ENCODE measurements at regions not wholly inside any gene's neighbourhood (a gene's known extent, or its start where the extent isn't known, plus 50 kb on each side); places are given as distances from the start of the nearest gene placed in this dataset.

GRCh38 chr14:81594012-81594411, 60.4 kb upstream of the SEL1L start:
- no peak for TF ChIP-seq CTCF (IDR thresholded peaks at IDR 0.05)
- no peak for TF ChIP-seq POLR2A (IDR thresholded peaks at IDR 0.05)
- no peak for TF ChIP-seq POLR2AphosphoS5 (IDR thresholded peaks at IDR 0.05)

Measured in prostate gland (tissue), 2 donors.